Type B pancreatic cell (in vitro differentiated cells): ENCODE measurements at regions not wholly inside any gene's neighbourhood (a gene's known extent, or its start where the extent isn't known, plus 50 kb on each side); places are given as distances from the start of the nearest gene placed in this dataset.

ENCODE experiments used
- DNase-seq: peaks from one replicate; pipeline ENCODE4 v3.0.0; 2021; ENCODE audit warnings: mixed read lengths; ENCODE audit not compliant: unreplicated experiment; ENCODE audit errors: extremely low spot score
- H3K27ac Mint-ChIP-seq: 2 replicates; pipeline ENCODE4 v1.8.0; 2021; ENCODE audit warnings: mild to moderate bottlenecking, mixed read lengths
- H3K27me3 Mint-ChIP-seq: 2 replicates; pipeline ENCODE4 v1.8.0; 2021; ENCODE audit warnings: mixed read lengths
- H3K36me3 Mint-ChIP-seq: 2 replicates; pipeline ENCODE4 v1.8.0; 2021; ENCODE audit warnings: mixed read lengths
- H3K4me1 Mint-ChIP-seq: one replicate; pipeline ENCODE4 v1.8.0; 2021; ENCODE audit warnings: mixed read lengths; ENCODE audit not compliant: unreplicated experiment
- H3K4me3 Mint-ChIP-seq: 2 replicates; pipeline ENCODE4 v1.8.0; 2021; ENCODE audit warnings: mild to moderate bottlenecking, mixed read lengths
- H3K9me3 Mint-ChIP-seq: 2 replicates; pipeline ENCODE4 v1.8.0; 2021; ENCODE audit warnings: mixed read lengths
- TF ChIP-seq, protein P1 (sequence below): fragments of 200-600 bp; sonication (generic); conservative IDR thresholded peaks from 2 replicates; pipeline ENCODE4 v1.5.0; 2021; ENCODE audit warnings: antibody characterized with exemption, mild to moderate bottlenecking

DNA sequence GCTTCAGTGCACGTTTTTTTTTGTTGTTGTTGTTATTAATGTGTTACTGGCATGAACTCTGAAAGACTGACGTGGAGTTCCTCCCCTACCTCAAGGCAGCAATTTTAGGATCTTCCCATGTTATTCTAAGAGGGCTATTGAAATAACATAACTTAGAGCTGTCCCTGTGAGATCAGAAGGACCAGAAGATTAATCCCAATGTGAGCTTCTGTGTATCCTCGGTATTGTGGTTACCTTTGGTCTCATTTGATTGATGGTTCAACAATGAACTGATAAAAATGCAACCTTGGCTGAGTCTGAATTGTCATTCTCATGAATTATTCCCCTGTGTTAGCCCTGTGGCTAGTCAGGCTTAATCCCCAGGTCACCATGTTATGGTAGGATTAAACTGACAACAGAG lies 394.1 kb downstream of the TRIB2 start:
- Mint-ChIP-seq H3K27me3 (peaks cover 10% of the 10 kb centered on the region), H3K27ac (peak overlapping the region; percentile 35), H3K4me3 (no peak overlapping the region), H3K9me3 (peaks cover 6% of the 10 kb centered on the region), H3K36me3 (no peaks in the 10 kb centered on the region), H3K4me1 (peaks cover 4% of the 10 kb centered on the region)
- TF ChIP-seq, protein P1, sequence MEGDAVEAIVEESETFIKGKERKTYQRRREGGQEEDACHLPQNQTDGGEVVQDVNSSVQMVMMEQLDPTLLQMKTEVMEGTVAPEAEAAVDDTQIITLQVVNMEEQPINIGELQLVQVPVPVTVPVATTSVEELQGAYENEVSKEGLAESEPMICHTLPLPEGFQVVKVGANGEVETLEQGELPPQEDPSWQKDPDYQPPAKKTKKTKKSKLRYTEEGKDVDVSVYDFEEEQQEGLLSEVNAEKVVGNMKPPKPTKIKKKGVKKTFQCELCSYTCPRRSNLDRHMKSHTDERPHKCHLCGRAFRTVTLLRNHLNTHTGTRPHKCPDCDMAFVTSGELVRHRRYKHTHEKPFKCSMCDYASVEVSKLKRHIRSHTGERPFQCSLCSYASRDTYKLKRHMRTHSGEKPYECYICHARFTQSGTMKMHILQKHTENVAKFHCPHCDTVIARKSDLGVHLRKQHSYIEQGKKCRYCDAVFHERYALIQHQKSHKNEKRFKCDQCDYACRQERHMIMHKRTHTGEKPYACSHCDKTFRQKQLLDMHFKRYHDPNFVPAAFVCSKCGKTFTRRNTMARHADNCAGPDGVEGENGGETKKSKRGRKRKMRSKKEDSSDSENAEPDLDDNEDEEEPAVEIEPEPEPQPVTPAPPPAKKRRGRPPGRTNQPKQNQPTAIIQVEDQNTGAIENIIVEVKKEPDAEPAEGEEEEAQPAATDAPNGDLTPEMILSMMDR, result no peak
- no peak for DNase-seq

DNA sequence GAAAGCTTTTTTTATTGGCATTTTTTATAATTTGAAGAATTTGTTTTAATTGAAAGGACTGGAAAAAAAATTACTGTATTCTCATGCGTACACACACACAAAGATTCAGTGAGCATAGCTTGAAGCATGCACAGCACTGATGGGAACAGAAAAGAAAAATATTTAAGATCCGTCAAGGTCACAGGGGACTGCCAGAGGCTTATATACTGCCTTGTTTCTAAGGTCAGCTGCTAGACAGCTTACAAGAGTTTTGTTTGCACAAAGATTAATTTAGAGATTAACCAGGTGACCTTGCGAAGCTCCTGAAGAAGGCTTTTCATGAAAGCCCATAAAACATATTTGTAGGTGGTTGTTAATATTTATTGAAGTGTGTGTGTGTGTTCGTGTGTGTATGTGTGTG lies 396.3 kb downstream of the TRIB2 start:
- peaks cover 6% of the 10 kb centered on the region for H3K9me3 Mint-ChIP-seq
- H3K27me3 Mint-ChIP-seq, result peaks cover 10% of the 10 kb centered on the region
- TF ChIP-seq, protein P1, result no peak
- H3K4me1 Mint-ChIP-seq, result peaks cover 9% of the 10 kb centered on the region
- no peak overlapping the region for H3K4me3 Mint-ChIP-seq
- no peaks in the 10 kb centered on the region for H3K36me3 Mint-ChIP-seq
- H3K27ac Mint-ChIP-seq, result no peak overlapping the region
- DNase-seq, result no peak

DNA sequence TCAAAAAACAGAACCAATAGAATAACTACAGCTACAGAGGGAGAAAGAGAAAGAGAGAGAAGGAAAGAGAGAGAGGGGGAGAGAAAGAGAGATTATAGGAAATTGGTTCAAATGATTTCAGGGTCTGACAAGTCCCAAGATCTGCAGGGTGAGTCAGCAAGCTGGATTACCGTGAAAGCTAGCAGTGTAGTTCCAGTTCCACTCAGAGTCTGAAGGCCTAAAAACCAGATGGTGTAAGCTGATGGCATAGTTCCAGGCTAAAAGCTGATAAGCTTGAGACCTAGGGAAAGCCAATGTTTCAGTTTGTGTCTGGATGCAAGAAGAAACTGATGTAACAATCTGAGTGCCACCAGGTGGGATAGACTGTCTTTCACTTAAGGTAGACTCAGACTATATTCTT lies 397.7 kb downstream of the TRIB2 start:
- peaks cover 6% of the 10 kb centered on the region for H3K9me3 Mint-ChIP-seq
- H3K27me3 Mint-ChIP-seq, result peaks cover 10% of the 10 kb centered on the region
- TF ChIP-seq, protein P1, result no peak
- H3K4me3 Mint-ChIP-seq, result no peak overlapping the region
- DNase-seq, result no peak
- H3K27ac Mint-ChIP-seq, result no peak overlapping the region
- peaks cover 9% of the 10 kb centered on the region for H3K4me1 Mint-ChIP-seq
- H3K36me3 Mint-ChIP-seq, result no peaks in the 10 kb centered on the region

DNA sequence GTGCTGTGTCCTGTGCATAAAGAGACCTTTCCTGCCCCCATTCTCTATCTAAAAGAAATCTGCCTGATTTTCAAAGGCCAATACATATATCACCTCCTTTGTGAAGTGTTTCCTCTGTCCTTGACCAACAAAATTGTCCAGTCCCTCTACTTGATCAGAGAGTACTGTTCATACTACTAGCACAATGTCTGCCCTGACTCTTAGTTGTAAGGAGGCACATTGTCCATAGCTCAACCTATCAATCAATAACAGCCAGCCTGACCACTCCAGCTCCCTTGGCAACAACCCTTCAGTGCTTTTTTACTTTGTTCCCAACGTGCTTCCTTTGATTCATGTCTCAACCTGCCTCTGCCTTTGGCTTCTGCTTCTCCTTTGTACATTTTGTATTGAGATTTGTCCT lies 398.9 kb downstream of the TRIB2 start:
- Mint-ChIP-seq H3K9me3 (peaks cover 4% of the 10 kb centered on the region), H3K27ac (no peak overlapping the region), H3K27me3 (peaks cover 10% of the 10 kb centered on the region), H3K36me3 (no peaks in the 10 kb centered on the region), H3K4me1 (peaks cover 9% of the 10 kb centered on the region), H3K4me3 (no peak overlapping the region)
- DNase-seq, result no peak
- TF ChIP-seq, protein P1, result no peak

DNA sequence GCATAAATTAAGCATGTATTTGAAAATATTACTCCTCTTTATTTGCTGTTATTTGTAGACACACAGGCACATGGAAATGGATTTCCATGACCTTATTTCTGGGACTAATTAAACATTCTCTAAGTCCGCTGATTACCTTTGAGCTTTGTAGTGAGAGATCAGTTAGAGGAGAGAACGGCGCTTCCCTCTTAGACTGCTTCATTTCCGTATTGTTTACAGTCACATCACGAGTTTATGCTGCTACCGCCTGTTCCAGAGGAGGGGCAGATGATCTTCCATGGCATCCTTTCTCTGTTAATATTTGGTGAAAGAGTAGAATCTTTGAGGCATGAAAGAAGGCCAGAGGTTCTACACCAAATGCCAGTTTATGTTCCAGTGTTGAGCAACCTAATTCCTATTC lies 404.4 kb downstream of the TRIB2 start:
- H3K4me3 Mint-ChIP-seq, result no peak overlapping the region
- H3K27ac Mint-ChIP-seq, result no peak overlapping the region
- DNase-seq, result no peak
- H3K36me3 Mint-ChIP-seq, result no peaks in the 10 kb centered on the region
- TF ChIP-seq, protein P1, result no peak
- H3K4me1 Mint-ChIP-seq, result peaks cover 2% of the 10 kb centered on the region
- H3K27me3 Mint-ChIP-seq, result peaks cover 3% of the 10 kb centered on the region
- H3K9me3 Mint-ChIP-seq, result no peaks in the 10 kb centered on the region

DNA sequence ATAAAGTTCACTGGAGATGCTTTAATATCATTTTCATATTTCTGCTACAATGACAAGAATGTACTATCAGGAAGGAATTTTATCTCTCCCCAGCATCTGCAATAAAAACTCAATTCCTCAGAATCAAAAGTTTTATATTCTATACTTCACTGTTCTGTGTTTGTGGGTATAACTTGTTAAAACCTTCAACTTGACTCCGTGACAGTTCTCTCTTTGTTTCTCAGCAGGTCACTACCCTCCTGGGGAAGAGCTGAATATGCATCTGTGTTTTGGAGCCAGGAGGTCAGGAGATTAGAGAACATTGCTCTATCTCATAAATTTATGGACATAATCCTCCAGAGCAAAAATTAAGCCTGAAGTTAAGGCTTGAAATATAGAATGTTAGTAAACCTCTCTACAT lies 411.4 kb downstream of the TRIB2 start:
- Mint-ChIP-seq H3K9me3 (peaks cover 5% of the 10 kb centered on the region), H3K27me3 (peaks cover 3% of the 10 kb centered on the region), H3K4me3 (no peak overlapping the region), H3K36me3 (no peaks in the 10 kb centered on the region), H3K4me1 (peaks cover 11% of the 10 kb centered on the region), H3K27ac (no peak overlapping the region)
- DNase-seq, result no peak
- TF ChIP-seq, protein P1, result no peak
